NCI-H69 (cell line): ENCODE measurements at regions not wholly inside any gene's neighbourhood (a gene's known extent, or its start where the extent isn't known, plus 50 kb on each side); places are given as distances from the start of the nearest gene placed in this dataset.
"Not testable (repeated sequence)": the region's sequence is repeated elsewhere in the genome, so short reads cannot be mapped to it uniquely, and the experiment has no call there.

Source experiments
- DNase-seq: peaks from one replicate; lab custom pipeline; 2025; lab: John Stamatoyannopoulos, UW

DNA sequence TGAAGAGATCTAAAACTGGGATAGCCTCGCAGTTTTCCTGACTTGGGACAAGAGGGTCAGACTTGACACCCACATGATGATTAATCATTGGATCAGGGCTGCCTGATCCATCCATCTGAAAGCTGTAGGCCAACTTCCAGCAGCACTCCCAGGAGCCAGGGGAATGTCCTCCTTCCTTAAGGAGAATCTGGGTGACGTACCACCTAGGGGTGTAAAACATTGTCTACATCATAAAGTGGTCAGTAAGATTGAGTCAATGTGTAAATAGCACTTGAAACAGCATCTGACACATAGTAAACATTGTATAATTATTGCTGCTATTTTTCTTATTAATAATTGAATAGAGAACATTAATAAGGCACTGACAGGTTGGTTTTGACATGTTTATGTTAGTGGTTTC lies 392.8 kb downstream of the JRKL start:
- no peak for DNase-seq

DNA sequence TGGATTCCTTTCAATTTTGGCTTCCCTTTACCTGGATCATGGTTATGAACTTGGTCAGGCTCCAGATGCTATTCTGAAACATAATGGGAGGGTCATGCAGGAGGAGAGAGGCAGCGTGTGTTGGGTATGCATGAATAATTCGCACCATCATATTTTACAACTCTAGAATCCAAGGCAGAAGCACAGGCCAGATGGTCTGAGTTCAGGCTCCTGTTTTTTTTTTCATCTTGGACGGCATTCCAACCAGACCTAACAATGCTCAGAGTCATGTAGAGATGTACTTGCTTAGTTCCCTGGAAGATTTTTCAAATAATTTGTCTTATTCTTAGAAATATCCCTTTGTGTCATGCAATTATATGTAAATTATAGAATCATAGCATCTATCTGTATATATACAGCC lies 393.5 kb downstream of the JRKL start:
- peak; percentile 62 for DNase-seq

DNA sequence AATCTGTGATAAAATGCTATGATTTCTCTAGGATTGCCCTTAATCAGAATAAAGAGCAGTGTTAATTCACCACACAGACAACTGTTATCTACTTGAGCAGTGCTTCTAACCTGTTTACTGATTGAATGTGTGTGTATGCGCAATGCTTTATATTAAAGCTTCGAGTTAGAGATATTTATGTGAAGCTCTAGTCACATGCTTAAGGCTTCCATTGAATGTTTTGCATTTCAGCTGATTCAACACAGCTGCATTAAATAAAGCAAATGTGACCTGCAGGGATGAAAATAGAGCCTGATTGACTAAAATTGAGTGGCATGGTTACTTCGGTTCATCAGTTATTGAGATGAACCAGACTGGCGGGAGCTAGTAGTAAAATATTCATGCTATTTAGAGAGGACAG lies 395.3 kb downstream of the JRKL start:
- DNase-seq: no peak

DNA sequence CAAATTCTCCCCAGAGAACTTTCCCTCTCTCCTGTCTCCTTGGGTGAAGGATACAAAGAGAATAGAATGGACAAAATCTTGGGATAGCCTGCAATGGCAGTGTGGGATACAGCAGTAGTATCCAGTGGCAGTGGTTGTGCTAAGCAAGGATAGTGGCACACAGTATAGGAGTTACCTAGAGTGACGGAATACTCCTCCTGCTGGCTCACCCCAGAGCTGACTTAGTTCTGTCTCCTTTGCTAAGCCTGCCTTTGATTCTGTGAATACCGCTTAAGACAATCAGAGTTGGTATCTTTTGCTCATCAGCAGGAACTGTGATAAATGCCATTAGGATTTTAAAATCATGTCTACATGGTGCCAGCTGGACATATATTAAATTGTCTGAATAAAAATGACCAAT lies 404.3 kb downstream of the JRKL start:
- DNase-seq: no peak

DNA sequence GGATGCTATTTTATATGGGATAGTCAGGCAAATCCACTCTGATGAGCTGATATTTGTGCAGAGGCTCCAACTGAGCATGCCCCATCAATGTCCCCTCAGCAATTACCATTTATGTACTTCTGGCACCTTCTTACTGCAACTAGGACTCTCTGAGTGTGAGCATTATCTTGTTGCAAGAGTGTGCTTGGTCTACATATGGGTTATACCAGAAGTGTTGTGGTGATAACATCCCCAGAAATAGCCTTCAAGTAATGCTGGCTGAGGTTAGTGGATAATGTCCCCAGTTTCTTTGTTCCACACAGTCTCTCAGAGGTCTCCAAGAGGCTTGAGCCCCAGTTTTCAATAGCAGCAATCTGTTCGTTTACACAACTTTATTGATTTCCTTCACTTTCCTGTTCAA lies 408.6 kb downstream of the JRKL start:
- DNase-seq: no peak

DNA sequence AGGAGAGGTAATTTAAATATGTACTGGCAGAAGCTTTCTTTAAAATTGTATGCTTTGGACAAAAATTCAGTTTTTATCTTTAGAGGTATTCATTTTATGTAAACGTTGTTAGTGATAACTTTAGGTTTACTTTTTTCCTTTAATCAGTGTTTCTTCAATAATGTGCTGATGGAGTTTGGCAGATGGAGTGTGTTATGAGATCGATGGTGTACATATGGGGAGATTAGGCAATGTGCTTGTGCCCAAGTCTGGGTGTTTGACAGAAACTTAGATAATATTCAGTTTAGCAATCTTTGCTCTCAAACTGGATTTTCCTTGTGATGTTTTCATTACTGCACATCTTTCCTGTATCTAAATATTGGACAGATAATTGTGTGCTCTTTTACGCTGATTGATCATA lies 425.4 kb downstream of the JRKL start:
- no peak for DNase-seq

DNA sequence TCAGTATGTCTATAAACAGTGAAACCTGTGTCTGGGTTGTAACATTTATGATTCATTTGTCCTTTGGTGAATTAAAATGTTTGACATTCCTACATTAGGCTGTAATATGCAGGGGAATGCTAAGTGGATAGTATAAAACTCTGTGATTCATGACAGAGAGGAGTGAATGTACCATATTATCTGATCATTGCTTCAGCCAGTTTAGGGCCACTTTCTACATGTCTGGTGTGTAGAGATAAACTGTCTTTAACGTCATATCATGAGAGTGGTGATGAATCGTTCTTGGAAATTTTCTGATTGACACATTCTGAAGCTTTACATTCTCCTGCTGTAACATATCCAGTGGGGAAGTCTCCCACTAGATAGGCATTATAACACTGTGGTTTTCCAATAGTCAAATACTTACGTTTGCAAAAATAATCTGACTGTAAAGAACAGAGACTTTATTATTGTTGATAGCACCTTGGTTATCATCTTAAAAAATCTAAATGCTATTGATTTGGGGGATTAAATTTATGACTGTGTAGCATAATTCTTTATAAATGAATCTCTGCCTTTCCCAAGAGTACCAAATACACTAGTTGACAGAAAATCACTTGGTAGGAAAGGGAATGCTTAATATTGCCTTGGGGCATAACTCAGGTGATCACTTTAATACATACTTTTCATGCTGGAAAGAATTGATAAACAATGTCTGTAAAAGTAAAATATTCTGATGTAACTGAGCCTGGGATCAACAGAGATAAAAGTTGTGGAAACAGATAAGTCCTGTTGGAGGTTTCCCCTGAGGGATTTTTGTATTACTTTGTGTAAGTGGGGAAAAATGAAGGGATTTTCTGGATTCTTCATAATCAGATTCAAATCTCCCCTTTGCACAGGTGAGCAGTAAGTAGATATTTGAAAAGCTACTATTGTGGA lies 427.9 kb downstream of the JRKL start:
- no peak for DNase-seq

DNA sequence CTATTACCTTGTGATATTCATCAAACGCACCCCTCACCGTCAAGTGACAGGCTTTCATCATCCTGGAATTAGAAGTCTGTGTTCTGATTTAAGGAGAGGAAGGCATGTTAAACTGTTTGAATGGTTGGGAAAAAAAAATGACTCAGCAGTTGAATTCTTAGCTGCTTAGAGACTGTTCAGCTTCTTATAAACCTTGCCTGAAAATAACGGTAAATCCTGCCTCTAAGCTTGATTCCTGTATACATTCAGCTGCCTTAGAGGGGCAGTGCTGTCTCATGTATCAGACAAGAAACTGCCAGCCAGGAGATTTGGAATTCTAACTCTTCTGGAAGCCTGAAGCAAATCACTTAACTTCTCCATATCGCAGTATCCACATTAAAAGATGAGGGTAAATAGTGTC lies 437.4 kb downstream of the JRKL start:
- peak; percentile 28 for DNase-seq

DNA sequence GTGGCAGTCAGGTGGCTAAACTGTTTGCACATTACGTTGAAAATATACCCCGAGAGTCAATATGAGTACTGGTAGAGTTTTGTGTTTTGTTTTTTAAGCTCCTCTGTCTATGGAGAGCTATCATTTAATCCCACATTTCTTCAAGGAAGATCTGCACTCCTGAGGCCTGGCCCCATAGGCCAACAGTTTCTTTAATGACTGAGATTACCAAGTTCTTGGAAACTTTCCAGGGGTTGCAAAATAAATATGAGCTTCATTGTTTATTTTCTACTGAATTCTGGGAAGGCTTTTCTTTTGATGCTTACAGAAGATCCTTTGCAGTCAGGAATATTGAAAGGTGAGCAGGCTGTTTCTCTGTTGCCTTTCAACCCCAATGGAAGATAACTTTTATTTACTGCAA lies 452.0 kb downstream of the JRKL start:
- no peak for DNase-seq

DNA sequence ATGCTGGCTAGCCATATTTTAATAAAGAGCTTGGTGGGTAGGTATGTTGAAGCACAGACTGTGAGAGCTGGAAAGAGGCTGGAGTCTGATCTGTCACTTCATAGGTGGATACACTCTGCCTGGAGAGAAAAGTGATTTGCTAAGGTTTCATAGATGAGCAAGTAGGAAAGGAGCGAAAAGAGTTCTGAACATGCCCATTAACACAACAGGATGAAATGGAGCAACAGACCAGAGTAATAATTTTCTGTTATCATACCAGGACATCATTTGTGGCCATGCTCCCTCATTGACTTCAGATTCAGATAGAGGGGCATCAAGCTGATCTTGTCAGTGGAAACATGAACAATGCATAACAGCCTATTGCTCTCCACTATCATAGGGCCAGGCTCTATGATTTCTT lies 452.9 kb downstream of the JRKL start:
- no peak for DNase-seq

DNA sequence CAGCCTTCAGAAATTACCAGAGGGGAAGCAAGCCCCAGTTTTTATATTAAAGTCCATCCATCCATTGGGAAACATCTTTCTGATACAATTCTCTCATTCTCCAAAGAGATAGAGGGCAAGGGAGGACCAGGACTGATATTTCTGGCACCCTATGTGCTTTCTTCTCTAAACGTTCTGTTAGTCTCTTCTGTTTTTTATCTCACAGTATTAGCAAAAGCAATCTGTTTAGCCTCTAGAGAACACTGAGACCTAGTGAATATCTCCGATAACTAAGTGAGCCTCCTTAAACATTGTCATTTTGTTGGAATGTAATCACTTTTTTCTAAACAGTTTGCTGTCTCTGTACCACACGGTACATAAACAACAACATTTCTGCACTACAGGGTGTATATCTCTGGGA lies 464.6 kb downstream of the JRKL start:
- DNase-seq: no peak

DNA sequence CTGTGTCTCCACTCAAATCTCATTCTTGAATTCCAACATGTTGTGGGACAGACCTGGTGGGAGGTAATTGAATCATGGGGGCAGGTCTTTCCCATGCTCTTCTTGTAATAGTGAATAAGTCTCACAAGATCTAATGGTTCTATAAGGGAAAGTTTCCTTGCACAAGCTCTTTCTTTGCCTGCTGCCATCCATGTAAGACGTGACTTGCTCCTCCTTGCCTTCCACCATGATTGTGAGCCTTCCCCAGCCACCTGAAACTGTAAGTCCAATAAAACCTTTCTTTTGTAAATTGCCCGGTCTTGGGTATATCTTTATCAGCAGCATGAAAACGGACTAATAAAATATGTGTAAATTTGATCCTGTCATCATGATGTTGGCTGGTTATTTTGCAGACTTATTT lies 471.9 kb downstream of the JRKL start:
- not testable (repeated sequence) for DNase-seq

DNA sequence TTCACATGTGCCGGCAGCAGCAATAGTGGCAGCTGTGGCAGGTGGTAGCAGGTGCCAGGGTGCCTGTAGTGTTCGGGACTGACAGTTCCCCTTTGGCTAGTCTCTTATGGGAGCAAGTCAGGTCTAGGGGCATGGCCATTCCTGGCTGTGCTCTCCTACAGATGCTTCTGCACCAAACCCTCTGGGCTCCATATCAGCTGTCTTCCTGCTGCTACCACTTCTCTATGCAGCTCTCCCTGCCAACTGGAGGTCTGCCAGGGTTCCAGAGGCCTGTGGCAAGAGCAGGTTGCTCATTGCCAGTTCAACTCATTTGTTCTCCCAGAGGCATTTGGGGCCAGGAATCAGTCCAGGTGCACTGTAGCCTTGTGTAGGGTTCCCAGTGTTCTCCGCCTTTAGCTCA lies 473.7 kb downstream of the JRKL start:
- DNase-seq: peak; percentile 7

DNA sequence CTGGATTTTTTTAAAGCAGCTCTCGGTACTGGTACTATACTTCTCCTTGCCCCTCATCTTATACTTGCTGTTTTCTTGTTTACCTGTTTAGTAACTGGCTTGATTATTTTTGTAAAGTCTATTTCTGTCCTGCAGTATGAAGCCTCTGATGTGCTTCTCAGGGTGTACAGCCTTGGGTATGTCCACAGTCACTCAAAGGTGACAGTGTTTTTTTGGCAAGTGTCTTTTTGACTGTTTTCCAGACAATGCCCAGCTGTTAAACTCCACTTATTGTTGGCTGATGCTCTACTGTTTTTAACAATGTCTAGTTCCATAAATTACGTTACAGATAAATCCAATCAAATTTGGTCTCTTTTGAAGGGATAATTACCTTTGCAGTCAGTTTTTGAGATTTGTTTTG lies 475.2 kb downstream of the JRKL start:
- DNase-seq: no peak

DNA sequence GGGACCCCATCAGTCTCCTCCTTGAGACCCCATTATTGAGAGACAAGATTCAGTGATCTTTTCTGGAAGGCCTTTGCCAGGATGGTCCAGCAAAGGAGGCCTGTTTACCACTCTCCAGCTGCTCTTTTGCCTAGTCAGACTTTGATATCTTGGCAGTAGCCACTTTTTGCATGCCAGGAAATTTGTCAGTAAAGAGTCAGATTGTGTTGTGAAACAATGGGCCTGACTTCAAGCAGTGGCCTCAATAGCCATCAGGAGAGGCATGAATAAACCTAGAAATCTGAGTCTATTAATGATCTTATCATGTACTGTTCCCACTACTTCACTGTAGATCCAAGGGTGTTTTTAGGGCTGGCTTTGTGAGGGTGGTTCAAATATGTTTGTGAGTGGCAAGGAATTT lies 479.4 kb downstream of the JRKL start:
- no peak for DNase-seq

DNA sequence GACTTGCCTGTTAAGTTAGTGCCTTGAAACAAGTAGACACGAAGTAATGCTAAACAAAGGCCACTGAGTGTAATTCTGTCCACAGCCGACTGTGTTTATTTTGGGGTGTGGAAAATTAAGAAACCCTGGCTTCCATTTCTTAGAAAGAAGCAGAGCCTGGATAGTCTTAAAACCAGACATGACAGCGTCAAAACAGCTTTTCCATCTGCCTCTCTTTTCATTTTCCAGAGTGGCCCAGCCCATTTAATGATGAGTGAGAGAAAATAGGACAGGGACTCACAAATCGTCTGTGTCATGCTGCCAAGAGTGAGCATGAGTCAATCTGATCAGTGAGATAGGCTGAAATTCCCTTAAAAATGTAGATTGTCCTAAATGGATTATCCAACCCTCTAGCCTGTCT lies 485.9 kb downstream of the JRKL start:
- DNase-seq: peak; percentile 57

DNA sequence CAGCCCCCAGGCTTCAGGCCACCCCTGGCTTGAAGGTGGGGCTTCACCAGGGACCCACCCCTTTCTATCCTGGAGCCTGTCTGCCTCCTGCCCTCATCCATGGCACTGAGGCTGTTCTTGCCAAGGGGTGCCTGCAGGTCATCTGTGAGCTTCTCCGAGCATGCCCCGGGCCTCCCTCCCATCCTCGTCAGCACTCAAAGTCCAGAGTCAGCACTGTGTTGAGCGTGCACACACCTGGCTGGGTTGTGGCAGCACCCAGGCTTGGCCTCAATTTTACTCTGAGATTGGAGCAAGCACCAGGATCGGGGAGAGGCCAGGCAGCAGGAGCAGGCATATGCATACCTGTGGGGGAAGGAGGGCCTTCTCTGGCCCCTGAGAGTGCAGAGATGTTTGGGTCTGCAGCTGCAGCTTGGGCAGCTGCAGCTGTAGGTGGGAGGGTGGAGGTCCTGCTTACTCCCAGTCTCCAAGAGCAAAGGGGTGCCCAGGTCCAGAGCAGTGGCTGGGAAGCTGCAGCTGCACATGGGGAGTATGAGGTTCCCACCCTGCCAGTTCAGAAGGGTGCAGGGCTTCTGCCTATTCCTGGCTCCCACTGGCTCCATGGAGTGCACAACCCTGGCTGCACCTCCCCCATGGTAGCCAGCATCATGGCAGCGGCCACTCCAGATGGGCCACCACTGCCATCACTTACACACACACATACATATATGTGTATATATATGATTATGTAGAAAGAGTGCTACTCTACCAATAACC lies 488.7 kb downstream of the JRKL start:
- DNase-seq: no peak

DNA sequence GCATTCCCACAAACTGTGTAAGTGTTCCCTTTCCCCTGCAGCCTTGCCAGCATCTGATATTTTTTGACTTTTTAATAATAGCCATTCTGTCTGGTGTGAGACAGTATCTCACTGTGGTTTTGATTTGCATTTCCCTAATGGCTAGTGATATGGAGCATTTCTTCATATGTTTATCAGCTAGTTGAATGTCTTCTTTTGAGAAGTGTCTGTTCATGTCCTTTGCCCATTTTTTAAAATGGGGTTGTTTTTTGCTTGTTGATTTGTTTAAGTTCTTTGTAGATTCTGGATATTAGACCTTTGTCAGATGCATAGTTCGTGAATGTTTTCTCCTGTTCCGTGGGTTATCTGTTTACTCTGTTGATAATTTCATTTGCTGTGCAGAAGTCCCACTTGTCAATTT lies 492.8 kb downstream of the JRKL start:
- not testable (repeated sequence) for DNase-seq

DNA sequence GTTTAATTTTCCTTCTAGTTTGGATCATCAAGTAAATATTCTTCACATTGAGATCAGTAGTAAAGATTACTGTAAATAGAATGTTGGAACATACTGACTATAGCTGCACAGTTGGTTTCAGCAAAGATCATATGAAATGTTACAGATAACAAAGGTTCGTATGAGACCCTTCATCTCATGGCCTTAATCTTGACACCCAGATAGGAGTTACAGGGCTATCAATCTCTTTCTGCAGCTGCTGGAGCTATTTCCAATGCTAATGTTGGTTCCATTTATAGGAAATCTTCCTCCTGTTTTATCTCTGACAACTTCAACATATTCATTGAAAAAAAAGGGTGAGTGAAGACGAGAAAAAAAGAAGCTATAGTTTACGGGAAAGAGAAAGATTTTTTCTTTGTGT lies 495.6 kb downstream of the JRKL start:
- DNase-seq: no peak

DNA sequence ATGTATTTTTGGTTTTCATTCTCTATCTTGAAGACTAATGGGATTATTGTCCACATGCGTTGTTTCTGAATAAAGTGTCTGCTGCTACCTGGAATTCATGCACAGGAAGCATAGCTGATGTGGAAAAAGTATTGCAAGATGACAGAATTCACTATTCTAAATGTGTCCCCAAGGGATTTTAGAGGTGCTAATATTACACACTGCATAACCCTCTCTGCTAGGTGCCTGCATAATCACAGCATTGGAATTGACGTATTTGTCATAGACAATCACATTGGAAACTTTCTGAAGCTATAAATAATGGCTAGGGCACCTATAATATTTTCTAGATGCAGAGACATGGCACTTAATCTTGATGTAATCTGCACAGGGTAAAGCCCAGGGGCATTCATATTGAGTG lies 496.1 kb downstream of the JRKL start:
- no peak for DNase-seq

DNA sequence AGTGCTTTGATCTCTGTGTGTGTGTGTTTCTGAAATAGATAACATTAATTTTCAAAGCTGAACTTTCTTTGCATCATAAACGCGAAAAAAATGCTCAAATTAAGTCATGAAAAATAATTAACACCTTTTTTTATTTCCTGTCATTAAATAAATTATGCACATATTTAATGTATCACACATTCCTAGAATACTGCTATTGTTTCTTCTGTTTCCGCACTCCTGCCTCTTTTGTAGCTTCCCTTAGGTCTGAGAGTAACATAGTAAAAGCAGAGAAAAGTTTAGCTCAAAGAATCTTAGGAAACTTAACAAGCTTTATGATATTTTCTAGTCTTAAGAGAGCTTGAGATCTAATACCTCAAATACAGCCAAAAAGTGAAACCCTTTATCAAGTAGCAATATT lies 504.2 kb downstream of the JRKL start:
- DNase-seq: no peak

DNA sequence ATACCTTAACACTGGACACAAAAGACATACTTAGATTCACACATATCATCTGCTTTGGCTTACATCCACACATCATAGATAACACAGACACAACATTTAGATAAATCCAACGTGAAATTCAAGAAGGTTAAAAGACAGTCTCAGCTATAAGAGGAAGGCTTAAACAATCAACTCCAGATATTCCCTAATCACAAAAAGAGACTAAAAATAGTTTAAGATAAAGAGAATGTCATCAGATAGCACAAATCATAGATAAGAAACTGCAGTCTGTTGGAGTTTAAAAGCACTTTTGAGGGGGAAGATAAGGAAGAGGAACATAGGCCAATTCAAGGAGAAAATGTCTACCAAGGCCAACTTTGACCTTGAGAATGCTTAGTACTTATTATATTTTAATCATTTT lies 504.8 kb downstream of the JRKL start:
- DNase-seq: no peak

DNA sequence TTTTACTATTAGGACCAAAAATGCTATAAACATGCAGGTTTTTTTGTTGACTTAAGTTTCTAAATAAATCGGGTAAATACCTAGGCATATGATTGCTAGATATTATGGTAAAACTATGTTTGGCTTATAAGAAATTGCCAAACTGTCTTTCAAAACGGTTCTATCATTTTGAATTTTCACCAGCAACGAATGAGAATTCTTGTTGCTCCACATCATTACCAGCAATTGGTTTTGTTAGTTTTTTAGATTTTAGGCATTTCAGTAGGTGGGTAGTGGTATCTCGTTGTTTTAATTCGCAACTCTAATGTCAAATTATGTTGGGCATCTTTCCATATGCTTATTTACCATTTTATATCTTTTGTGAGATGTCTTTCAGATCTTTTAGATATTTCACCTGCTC lies 510.2 kb downstream of the JRKL start:
- no peak for DNase-seq

DNA sequence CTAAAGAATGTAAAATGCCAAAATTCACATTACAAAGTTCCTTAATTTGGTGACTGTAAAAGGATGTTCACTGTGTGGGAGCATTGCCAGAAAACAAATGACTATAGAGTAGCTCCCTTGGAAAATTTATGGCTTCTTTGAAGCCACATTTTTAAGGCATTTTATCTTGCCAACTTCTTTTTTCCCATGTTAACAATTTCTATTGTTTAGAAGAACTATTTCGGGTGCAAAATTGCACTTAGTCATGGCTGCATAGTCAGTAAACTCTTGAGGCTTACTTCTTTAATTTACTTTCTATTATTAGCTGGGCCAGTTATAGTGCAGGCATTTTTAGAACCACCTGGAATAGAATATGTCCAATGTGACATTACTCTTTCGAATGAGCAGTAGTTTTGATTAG lies 515.3 kb downstream of the JRKL start:
- DNase-seq: no peak
